ENCODE measurements at regions not wholly inside any gene's neighbourhood (a gene's known extent, or its start where the extent isn't known, plus 50 kb on each side); places are given as distances from the start of the nearest gene placed in this dataset.
A peak's percentile ranks its signal among the peaks of the same experiment; 100 is the strongest.

DNA sequence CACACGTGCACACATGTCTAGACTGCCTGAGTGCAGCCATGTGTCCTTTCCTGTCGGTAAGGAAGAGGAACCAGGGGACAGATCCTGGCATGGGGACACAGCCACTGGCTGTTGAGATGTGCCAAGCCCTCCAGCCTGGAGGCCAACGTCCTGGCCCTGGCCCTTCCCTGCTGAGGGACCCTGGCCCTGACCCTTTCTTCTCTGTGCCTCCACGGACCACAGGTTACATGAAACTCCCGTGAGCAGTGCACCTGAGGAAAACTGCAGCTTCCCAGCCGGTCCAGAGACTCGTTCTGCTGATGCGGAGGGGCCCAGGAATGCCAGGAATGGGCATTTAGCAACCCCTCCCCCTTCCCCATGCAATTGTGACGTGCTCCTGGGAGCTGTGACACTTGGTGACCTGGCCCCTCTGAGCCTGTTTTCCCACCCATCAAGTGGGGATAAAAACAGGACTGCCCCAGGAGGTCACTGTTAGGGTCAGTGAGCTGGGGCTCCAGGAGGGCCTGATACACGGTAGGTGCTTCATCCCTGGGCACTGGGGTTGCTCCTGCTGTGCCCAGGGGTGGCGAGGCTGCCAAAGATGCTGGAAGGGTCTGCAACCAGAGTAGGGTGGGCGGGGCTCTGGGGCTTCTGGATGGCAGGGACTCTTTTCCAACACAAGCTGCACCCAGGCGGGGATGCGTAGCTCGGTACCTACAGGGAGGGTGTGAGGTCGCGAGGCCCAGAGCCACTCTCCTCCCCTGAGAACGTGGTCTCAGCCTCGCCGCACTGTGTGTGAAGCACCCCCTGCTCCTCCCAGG lies 151.5 kb downstream of the C9orf50 start:
- no peak for DNase-seq

DNA sequence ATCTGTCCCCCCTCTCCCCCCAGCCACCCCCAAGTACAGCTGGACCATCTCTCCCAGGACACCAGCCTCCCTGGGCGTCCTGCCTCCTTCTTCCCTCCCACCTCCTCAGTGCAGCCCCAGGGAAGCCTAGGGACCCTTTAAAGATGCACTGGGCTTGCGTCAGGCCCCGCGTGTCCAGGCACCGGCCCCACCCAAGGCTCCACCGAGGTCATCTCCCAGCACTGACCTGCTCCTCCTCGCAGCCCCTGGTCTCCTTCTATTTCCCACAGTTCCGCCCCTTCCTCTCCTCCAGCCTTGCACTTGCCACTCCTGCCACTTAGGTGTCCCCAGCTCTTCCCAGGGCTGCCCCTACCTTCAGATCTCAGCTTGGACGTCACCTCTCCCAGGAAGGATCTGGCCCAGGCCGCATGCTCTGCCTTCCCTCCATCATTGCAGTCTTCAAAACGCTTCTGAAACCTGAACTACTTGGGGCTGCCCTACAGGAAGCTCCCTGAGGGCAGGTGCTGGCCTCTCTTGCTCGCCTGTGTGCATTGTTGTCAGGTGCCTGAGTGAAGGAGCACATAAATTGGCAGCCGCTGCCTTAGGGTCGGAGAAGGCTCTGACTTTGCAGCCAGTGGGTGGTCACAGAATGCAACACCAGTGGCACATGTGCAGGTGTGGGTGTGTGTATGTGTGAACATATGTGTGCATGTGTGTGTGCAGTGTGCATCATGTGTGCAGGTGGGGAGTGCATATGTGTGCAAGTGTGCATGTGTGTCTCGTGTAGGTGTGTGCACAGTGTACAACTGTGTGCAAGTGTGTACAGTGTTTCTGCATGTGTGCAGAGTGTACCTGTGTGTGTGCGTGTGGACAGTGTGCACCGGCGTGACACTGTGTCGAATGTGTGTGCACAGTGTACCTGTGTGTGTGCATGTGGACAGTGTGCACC lies 152.9 kb downstream of the C9orf50 start:
- DNase-seq: no peak

DNA sequence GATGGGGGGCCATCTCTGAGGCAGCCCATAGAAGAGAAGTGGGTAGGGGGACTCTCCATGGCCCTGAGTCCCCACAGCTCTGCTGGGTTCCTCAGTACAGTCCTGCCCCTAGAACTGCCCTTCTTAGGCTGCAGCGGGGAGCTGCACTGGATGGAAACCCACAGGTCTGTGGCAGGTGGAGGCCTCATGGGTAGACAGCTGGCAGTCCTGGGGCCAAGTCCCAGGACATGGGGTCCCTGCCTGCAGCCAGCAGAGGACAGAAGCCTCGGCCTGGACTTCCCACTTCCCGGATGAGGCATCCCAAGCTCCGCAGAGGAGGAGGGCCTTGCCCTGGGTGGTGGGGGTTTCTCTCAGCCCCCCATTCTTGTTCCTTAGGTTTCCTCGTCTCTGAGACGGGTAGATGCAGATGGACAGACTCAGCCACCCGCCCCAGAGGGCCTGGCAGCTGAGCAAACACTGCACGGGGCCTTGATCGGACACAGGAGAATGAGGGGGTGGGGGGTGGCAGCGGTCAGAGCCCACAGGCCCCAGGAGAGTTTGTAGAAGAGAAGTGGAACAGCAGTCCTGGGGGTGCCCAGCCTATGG lies 153.8 kb downstream of the C9orf50 start:
- DNase-seq: no peak

DNA sequence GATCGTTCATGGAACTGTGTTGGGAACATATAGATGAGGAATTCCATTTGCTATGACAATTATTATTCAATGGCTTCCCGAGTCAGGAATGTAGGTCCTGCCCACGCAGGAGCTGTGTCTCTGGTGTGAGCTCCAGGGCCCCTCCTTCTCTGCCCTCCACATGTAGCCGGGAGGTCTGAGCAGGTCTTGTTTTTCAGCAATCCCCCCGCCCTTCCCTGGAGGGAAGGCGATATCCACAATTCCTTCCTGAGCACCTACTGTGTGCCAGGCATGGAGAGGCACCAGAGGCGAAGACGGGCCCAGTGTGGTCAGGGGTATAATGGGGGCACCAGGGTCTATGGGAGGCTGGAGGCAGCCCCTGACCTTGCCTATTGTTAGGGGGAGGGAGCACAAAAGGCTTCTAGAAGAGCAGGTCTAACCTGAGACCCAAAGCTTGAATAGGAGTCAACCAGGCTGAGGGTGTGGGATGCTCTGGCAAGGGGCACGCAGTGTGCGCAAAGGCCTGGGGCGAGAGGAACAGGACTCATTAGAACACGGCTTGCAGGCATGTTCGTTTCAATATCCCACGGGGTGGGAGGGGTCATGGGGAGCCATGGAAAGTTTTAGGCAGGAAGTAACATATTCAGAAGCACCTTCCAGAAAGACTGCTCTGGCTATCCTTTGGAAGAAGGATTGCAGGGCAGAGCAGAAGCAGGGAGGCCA lies 154.9 kb downstream of the C9orf50 start:
- DNase-seq: no peak

DNA sequence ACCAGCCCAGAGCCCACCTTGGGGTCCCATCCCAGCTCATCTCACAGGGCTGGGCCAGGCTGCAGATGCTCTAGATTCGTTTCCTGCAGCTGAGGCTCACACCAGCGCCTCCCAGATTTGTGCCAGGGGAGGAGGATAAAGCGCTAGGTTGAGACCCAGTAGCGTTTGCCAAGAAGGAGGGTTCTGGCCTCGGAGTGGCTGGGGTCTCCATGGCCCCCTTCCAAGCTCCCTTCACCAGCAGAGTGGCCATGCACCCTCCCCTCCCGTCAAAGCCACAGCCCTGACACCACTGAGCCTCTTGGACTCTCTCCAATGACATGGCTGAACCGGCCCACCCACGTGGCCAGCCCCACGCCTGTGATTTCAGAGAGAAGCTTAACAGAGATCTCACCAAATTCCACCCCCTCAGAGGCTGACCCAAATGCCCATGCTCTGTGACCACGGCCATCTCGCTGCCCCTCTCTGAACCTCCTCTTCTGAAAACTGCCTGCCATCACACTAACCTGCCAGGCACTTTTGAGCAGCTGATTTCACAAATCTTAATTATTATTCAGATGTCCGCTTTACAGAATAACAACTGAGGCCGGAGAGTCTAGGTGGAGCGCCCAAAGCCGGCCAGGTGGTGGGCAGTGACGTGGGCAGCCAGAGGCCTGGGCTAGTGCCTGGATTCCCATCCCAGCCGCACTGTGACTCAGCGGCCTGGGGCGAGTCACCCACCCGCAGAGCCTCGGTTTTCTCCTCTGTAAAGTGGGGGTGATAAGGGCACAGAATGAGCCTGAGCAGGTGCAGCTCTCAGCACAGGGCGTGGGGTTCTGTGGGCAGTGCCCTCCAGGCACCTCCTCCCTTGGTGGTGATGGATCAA lies 155.7 kb downstream of the C9orf50 start:
- DNase-seq: no peak

DNA sequence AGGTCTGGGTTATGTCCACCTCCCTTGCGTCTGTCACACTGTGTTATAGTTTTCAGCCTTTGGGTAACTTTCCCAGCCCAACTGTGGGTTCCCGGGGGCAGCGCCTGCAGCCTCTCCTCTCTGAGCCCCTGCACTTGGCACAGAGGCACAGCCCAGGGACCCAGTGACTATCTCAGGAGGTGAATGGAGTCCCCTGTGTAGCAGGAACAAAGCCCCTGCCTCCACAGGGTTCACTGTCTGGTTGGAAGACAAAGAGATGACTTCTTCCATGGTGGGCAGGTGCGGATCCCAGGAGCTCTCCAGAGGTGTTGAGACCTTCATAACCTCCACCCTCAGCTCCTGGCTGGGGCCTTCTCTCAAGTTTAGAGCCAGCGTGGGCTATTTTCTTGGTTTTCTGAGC lies 156.9 kb downstream of the C9orf50 start:
- DNase-seq: no peak

DNA sequence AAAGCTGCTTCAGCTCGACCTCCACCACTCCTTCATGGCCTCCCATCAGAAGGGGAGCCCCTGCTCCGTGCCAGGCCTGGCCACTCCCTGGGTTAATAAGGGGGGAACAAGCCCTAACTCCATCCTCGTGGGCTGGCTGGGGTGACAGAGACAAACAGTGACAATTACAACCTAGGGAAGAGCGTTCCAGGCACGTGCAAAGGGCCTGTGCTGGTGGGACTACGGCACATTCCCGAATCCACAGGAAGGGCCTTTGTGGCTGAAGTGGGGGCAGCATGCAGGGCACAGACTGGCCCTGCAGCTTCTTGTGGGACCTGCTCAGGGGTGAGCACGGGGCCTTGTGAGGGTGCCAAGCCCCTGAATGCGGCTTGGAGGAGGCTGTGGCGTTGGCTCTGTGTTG lies 157.4 kb downstream of the C9orf50 start:
- DNase-seq: no peak

DNA sequence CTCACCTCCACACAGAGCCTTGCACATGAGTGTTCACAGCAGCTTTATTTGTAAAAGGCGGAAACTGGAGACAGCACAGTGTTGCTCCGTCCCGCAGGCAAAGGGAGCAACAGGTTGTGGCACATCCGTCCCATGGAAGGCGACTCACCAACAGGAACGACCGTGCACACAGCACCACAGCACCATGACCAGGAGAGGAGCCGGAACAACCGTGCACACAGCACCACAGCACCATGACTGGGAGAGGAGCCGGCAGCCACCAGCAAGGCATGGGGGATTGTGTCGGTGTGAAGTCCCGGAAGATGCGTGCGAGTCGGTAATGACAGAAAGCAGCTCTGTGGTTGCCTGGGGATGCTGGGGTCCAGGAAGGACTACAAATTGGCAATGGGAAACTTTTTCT lies 158.5 kb downstream of the C9orf50 start:
- DNase-seq: no peak

DNA sequence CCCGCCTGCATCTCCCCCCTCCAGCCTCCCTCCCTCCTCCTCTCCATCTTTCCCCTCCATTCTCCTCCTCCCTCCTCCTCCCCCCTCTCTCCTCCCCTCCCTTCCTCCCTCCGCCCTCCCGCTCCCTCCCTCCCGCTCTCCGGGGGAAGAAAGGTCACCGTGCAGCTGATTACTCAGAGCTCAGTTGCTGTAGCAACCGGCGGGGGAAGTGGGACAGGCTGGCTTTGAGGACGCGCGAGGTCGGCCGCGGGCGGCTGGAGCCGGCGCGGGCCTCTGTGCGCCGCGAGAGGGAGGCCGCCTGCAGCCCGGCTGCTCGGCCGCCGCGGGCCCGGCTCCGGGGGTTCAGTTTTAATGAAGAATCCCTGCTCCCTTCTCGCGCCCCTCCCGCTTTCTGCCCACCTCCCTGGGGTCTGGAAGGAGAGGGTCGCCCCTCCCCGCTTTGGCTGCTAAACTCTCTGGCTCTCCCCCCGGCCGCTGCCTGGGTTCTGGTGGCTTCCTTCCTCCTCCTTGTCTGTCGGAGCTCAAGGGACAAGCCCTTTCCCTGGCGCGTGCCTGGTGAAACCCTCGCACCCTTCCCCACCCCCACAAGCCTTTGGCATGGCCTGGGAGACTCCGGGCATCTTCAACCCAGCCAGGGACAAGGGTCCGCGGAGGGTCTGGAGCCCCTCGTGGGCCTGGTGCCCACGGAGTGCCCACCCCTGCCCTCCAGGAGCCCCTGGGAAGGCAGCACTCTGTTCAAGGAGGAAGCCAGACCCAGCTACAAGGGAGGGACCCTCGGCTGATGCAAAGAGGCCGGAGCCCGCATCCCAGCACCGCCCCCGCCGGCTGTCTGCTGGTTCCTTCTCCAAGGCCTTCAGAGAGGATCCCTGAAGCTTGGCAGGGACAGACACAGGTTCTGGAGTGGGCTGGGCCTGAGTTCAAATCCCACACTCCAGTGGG lies 160.3 kb downstream of the C9orf50 start:
- DNase-seq: peak; percentile 100

DNA sequence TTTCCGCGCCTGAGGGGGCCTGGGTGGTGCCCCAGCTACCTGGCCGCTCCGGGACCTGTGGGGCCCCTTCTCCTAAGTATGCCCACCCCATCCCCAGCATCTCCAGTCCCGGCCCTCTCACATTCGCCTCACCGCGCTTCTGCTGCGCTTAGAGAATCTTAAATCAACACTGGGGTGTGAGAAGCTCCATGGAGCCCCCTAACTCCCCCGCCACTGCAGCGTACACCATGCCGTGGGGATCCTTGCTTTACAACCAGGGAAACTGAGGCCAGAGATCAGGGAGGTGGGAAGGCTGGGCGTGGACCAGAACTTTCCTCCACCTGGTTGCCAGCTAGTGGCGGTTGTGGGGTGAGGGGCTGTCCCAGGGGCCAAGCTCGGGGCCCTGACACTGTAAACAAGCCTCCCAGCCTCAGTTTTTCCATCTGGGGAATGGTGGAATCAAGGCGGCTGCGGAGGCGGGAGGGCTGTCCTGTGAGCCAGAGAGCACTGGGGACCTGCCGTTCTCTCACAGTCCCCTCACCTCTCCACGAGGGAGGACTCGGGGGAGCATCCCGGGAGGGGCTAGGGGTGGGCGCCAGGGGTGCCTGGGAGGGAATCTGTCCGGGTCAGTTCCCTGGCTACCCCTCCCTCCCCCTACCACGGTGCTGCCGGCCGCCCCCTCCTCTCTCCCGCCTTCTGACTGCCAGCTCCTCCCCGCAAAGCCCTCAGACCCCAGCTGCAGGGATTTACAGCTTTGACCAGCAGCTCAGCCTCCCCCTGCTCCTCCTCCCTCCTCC lies 161.2 kb downstream of the C9orf50 start:
- DNase-seq: no peak

DNA sequence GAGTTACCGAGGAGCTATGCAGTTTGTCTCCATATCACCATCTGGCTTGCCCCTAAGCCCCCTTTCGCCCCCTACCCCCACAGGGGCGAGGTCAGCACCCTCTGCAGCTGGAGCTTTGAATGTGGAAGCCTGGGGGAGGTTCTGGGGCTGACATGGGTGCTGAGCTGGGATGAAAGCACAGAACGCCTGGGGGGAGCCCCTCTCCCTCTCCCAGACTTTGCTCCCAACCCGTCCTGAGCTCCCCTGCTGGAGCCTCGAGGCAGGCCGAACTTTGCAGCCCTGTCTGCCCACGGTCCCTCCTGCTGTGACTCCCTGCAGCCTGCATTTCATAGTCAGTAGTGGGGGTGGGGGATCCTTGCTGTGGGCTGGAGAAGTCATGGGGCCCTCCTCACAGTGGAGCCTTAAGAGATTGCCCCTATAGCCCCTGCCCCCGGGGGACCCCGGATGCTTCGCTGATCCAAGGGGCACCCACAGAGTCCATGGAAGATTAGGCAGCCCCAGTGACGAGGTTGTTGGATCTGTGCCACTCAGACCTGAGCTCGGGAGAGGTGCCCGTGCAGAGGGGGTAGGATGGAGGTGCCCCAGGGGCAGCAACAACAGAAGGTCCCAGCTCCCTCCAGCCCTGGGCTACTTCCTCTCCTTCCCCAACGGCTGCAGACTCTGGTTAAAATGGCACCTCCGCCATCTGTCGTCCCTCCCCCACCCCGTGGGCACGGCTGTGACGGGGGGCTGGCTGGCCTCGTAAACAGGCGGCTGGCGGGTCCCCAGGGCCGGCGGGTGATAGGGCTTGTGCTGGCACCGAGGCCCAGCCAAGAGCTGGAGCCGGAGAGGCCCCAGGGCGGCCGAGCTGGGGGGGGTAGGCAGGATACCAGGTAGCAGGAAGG lies 162.0 kb downstream of the C9orf50 start:
- peak; percentile 41 for DNase-seq

DNA sequence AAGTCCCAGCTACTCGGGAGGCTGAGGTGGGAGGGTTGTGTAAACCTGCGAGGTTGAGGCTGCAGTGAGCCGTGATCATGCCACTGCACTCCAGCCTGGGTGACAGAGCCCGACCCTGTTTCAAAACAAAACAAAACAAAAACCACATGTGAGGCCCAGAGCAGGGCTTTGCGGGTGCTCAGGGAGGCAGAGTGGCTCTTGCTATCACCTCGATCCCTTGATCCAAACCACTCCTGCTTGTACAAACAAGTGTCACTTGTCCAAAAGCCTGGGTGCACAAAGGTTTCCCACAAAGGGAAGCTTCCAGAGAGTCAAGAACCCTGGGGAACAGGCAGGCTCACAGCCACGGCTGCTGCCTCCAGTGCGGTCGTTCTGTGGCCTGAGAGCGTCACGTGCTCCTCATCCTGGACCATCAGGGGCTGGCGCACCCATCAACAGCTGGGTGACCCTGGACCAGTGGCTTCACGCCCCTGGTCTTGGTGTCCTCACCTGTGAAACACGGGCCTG lies 162.7 kb downstream of the C9orf50 start:
- no peak for DNase-seq

DNA sequence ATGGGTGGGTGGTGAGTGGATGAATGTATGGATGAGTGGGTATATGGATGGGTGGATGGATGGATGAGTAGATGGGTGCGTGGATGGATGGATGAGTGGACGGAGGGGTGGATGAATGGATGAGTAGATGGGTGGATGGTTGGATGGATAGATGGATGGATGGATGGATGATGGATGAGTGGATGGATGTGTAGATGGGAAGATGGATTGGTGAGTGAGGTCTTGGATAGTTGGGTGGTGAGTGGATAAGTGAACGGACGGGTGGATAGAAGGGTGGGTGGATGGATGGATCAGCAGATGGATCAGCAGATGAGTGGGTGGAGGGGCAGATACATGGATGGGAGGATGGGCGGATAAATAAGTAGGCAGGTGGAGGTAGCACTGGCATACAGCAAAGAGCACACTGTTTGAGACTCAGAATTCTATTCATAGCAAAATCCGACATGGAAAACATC lies 163.5 kb downstream of the C9orf50 start:
- no peak for DNase-seq

DNA sequence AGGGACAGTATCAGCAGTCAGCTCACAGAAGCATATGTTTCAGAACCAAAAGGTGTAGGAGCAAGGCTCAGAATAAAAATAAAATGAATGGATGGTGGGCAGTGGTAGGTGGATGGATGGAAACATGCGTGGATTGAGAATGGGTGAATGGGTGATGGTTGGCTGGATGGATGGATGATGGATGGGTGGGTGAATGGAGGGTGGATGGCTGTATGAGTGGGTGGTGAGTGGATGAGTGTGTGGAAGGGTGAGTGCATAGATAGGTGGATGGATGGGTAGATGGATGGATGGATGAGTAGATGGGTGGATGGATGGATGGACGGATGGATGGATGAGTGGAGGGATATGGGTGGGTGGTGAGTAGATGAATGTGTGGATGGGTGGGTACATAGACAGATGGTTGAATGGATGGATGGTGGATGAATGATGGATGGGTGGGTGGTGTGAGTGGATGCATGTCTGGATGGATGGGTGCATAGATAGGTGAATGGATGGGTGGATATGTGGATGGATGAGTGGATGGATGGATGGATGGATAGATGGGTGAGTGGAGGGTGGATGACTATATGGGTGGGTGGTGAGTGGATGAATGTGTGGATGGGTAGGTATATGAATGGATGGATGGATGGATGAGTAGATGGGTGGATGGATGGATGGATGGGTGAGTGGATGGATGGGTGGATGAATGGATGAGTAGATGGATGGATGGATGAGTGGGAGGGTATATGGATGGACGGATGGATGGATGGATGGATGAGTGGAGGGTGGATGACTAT lies 164.2 kb downstream of the C9orf50 start:
- DNase-seq: no peak

DNA sequence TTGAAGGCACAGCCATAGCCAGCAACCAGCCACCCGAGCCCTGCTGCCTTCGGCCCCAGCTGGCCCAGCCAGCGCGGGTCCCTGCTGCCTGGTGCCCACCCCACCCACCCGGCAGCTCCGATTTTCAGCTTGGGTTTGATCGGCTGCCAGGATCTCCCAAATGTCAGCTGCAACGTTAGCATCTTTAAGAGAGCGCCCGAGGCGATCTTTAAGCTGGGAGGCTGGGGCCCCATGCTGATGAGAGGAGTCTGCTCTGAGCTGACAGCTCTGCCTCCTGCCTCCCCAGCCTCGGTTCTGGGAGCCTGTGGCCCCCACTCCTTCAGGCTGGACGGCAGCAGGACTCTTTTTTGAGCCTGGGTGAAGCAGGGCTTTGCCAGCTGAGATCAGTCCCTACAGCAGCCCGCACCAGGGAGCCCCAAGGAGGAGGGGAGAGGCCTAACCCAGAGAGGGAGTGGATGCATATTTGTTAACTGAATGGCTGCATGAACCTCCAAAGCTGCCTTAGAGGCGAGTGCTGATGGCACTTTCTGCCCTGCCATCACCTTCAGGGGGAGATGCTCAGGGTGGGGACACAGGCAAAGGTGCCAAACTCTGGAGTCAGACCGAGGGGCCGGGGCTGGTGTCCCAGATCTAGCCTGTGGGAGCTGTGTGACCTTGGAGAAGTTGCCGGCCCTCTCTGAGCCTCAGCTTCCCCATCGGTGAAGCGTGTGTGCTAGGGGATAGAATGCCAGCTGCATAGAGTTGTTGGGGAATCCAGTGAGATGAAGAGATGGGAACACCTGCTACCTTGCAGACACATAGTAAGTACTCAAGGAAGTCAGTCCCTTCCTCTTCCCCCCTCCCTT lies 165.5 kb downstream of the C9orf50 start:
- DNase-seq: peak; percentile 47

DNA sequence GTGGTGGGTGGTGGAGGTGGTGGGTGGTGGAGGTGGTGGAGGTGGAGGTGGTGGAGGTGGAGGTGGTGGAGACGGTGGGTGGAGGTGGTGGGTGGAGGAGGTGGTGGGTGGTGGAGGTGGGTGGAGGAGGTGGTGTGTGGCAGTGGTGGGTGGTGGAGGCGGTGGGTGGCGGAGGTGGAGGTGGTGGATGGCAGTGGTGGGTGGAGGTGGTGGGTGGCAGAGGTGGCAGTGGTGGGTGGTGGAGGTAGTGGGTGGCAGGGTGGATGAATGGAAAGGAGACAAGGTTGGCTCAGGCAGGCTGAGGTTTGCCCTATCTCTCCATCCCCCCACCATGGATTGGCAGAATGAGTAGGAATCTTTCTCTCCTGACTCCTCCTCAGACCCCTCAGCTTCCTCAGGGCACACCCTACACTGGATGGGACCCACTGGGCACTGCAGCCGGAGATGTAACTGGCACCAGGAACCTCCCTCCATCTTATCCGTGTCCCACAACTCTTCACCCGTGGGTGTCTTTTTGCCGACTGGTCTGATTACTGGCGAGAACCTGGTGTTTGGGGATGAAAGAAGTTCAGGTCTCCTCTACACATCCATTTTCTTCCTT lies 166.3 kb downstream of the C9orf50 start:
- DNase-seq: no peak
